Fibroblast of pulmonary artery (primary cell): ENCODE measurements at regions not wholly inside any gene's neighbourhood (a gene's known extent, or its start where the extent isn't known, plus 50 kb on each side); places are given as distances from the start of the nearest gene placed in this dataset.

ENCODE experiments used
- DNase-seq: peaks from one replicate; pipeline ENCODE4 v3.0.0-alpha.2; 2010; ENCODE audit warnings: low read depth
- H3K4me3 ChIP-seq: replicated peaks from 2 replicates; pipeline ENCODE4 v1.5.1; 2011; ENCODE audit warnings: low read depth, mild to moderate bottlenecking, control low read depth, low read length, moderate library complexity
- CTCF ChIP-seq: IDR thresholded peaks from 2 replicates; pipeline ENCODE4 v1.5.1; 2011; ENCODE audit warnings: mild to moderate bottlenecking, control low read depth, low read length, inconsistent platforms; ENCODE audit errors: missing control alignments

- no peak overlapping the region for H3K4me3 ChIP-seq
- no peak for DNase-seq
- no peak for TF ChIP-seq CTCF
Measured at GRCh38 chr1:60672449-60672848, 409.9 kb upstream of the NFIA start.

DNA sequence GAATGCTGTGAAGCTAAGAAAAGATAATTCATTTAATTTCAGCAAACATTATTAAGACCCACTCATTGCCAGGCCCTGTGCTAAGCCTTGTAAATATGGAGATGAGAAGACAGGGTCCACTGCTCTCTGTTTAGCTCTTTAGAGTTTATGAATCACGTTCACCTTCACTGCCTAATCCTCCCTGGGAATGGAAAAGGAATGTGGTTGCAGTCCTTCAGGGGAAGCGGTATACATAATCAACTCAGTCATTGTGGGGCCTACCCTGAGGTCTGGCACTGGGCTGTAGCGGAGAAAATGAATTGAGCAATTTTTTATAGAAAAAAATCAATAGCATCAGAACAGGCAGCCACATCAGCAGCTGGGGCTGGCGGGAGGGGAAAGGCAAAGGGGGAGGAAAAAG, 412.1 kb upstream of the NFIA start:
- no peak overlapping the region for H3K4me3 ChIP-seq
- no peak for TF ChIP-seq CTCF
- no peak for DNase-seq

- no peak overlapping the region for H3K4me3 ChIP-seq
- no peak for TF ChIP-seq CTCF
- no peak for DNase-seq
Measured at GRCh38 chr1:60668585-60668984, 413.8 kb upstream of the NFIA start.

- H3K4me3 ChIP-seq = no peak overlapping the region
- no peak for DNase-seq
- TF ChIP-seq CTCF = no peak
Measured at GRCh38 chr1:60665311-60665710, 417.1 kb upstream of the NFIA start.

DNA sequence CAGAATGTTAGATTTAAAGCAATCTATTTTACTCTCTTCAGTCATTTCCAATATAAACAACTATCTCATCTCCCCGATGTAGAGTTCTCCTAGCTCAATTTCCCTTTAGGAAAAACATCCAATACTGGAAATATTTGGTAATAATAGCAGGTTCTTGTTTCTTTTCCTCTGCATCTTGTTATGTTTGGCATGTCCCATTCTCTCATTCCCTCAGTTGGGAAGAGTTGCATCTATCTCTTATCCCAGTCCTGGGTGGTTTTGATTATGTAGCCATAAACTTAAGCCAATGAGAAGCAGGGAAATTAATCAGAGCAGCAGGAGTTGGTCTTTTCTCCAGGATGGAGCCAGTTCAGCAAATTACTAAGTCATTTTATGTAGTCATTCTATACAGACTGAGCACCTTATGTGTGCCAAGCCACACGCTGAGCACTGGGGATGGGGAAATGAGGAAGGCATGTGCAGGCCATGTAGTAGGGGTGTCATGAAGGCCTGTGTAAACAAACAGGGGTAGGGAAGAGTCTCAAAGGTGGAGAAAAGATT, 418.2 kb upstream of the NFIA start:
- no peak for DNase-seq
- no peak overlapping the region for H3K4me3 ChIP-seq
- no peak for TF ChIP-seq CTCF

DNA sequence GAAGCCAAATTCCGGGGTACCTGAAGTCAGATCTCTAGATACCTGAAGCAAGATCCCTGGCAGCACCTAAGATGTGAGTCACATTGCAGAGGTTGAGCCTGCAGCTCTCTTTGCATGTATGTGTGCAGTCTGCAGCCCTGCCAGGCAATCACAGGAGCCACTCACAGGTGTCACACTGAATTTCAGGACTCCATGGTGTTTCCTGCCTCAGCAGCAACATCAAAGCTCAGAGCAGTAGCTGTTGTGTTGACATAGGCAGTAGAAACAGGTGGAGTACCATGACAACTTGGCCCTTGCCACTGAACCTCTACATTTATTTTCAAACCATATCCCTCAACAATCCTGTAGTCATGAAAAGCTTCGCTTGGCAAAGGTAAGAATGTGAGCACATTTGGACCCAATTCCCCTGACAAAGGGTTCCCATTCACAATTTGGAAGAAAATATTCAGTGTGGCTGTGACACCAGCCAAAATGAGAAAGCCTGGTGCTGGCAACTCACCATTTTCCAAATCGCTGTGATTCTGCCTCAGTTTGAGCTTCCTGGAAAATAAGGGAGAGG, 419.8 kb upstream of the NFIA start:
- no peak for DNase-seq
- no peak for TF ChIP-seq CTCF

DNA sequence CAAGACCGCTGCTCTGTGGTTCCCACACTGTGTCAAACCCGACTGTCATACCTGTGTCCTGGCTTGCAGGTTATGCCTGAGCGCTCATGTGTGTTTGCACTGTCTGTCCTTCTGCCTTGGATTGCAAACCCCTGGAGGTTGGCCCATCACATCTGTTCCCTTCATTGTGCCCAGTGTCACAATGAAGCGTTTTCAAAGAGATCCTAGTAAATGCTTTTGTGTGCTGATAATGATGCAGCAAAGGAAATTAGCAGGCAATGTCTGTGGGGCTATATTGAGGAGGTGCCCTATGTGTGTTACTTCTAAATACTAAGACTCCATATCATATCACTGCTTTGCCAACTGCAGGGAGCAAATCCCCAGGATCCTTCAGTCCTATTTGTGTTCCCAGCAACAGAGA, 424.4 kb upstream of the NFIA start:
- TF ChIP-seq CTCF = no peak
- DNase-seq = no peak

More for the DNA sequence above, 419.8 kb upstream of the NFIA start:
- no peak overlapping the region for H3K4me3 ChIP-seq

More for the DNA sequence above, 424.4 kb upstream of the NFIA start:
- H3K4me3 ChIP-seq = no peak overlapping the region
